Neural cell (in vitro differentiated cells): ENCODE measurements at regions not wholly inside any gene's neighbourhood (a gene's known extent, or its start where the extent isn't known, plus 50 kb on each side); places are given as distances from the start of the nearest gene placed in this dataset.

ENCODE experiments used
- H2AFZ ChIP-seq: fragments of 200-600, 300-800 bp; sonication (generic), shearing (Covaris generic); 2 replicates; pipeline ENCODE4 v1.6.0; 2014; ENCODE audit warnings: low read depth, mild to moderate bottlenecking, antibody characterized with exemption, low read length, moderate library complexity
- H3F3A ChIP-seq: fragments of 200-600 bp; shearing (Covaris generic); 2 replicates; pipeline ENCODE4 v1.6.1; 2016; ENCODE audit warnings: mild to moderate bottlenecking, moderate library complexity, mixed read lengths, antibody characterized with exemption, low read length; ENCODE audit not compliant: insufficient read depth, poor library complexity, severe bottlenecking
- H3K27ac ChIP-seq: fragments of 200-600, 300-800 bp; sonication (generic), shearing (Covaris generic); 2 replicates; pipeline ENCODE4 v1.5.1; 2014; ENCODE audit warnings: mild to moderate bottlenecking, low read length, moderate library complexity
- H3K27me3 ChIP-seq: fragments of 300-800, 200-600 bp; sonication (generic), shearing (Covaris generic); 2 replicates; pipeline ENCODE4 v1.6.0; 2014; ENCODE audit warnings: mild to moderate bottlenecking, low read depth, low read length, moderate library complexity; ENCODE audit not compliant: insufficient read depth
- H3K36me3 ChIP-seq: fragments of 300-800, 200-600 bp; sonication (generic), shearing (Covaris generic); 2 replicates; pipeline ENCODE4 v1.5.1; 2014; ENCODE audit warnings: mild to moderate bottlenecking, antibody characterized with exemption, low read length, moderate library complexity; ENCODE audit not compliant: insufficient read depth
- H3K4me2 ChIP-seq: fragments of 300-800, 200-600 bp; sonication (generic), shearing (Covaris generic); 2 replicates; pipeline ENCODE4 v1.6.0; 2014; ENCODE audit warnings: mild to moderate bottlenecking, low read length
- H3K4me3 ChIP-seq: fragments of 300-800, 200-600 bp; sonication (generic), shearing (Covaris generic); 2 replicates; pipeline ENCODE4 v1.5.1; 2014; ENCODE audit warnings: mild to moderate bottlenecking, low read length, moderate library complexity
- H3K79me2 ChIP-seq: fragments of 200-600 bp; shearing (Covaris generic); replicated peaks from 2 replicates; pipeline ENCODE4 v1.6.0; 2014; ENCODE audit warnings: mild to moderate bottlenecking, low read length, moderate library complexity; ENCODE audit not compliant: insufficient read depth
- H3K9ac ChIP-seq: fragments of 300-800, 200-600 bp; sonication (generic), shearing (Covaris generic); 2 replicates; pipeline ENCODE4 v1.6.1; 2016; ENCODE audit warnings: mild to moderate bottlenecking, low read length, mixed read lengths
- H3K9me2 ChIP-seq: fragments of 200-600 bp; shearing (Covaris generic); 2 replicates; pipeline ENCODE4 v1.6.1; 2016; ENCODE audit warnings: mild to moderate bottlenecking, low read length, mixed read lengths; ENCODE audit not compliant: insufficient read depth
- H3K9me3 ChIP-seq: fragments of 200-600, 300-800 bp; sonication (generic), shearing (Covaris generic); 2 replicates; pipeline ENCODE4 v1.6.1; 2016; ENCODE audit warnings: mild to moderate bottlenecking, mixed run types, low read length, moderate library complexity, mixed read lengths
- H4K20me1 ChIP-seq: fragments of 200-600 bp; shearing (Covaris generic); 2 replicates; pipeline ENCODE4 v1.6.1; 2016; ENCODE audit warnings: mild to moderate bottlenecking, mixed run types; ENCODE audit not compliant: insufficient read depth
- CTCF ChIP-seq: fragments of 450-650 bp; IDR thresholded peaks from 2 replicates; pipeline ENCODE4 v1.5.1; 2014; ENCODE audit warnings: antibody characterized with exemption, mild to moderate bottlenecking, moderate library complexity; ENCODE audit not compliant: poor library complexity, severe bottlenecking
- EP300 ChIP-seq: fragments of 450-650 bp; conservative IDR thresholded peaks from 2 replicates; pipeline ENCODE4 v1.6.1; 2014; ENCODE audit warnings: antibody characterized with exemption, mild to moderate bottlenecking, moderate library complexity; ENCODE audit not compliant: poor library complexity, severe bottlenecking
- EZH2 ChIP-seq: fragments of 200-600, 300-800 bp; shearing (Covaris generic), sonication (generic); IDR thresholded peaks from 2 replicates; pipeline ENCODE4 v1.6.1; 2014; ENCODE audit warnings: antibody characterized with exemption, low read length, borderline replicate concordance, mild to moderate bottlenecking; ENCODE audit not compliant: insufficient read depth, poor library complexity, severe bottlenecking
- MXI1 ChIP-seq: fragments of 450-650 bp; conservative IDR thresholded peaks from 2 replicates; pipeline ENCODE4 v1.6.1; 2014; ENCODE audit warnings: antibody characterized with exemption, mild to moderate bottlenecking; ENCODE audit not compliant: poor library complexity, severe bottlenecking
- POLR2AphosphoS5 ChIP-seq: IDR thresholded peaks from 2 replicates; pipeline ENCODE4 v1.6.1; 2012
- RAD21 ChIP-seq: fragments of 450-650 bp; conservative IDR thresholded peaks from 2 replicates; pipeline ENCODE4 v1.6.1; 2014; ENCODE audit warnings: antibody characterized with exemption, mild to moderate bottlenecking, moderate library complexity
- REST ChIP-seq: IDR thresholded peaks from 2 replicates; pipeline ENCODE4 v1.6.1; 2012; ENCODE audit warnings: borderline replicate concordance
- SMC3 ChIP-seq: fragments of 450-650 bp; conservative IDR thresholded peaks from 2 replicates; pipeline ENCODE4 v1.6.1; 2014; ENCODE audit warnings: antibody characterized with exemption, mild to moderate bottlenecking, moderate library complexity; ENCODE audit not compliant: poor library complexity
- TAF1 ChIP-seq: IDR thresholded peaks from 2 replicates; pipeline ENCODE4 v1.6.1; 2012; ENCODE audit warnings: low read depth

- H4K20me1 ChIP-seq, result no peaks in the 10 kb centered on the region
- H3K4me3 ChIP-seq, result no peak overlapping the region
- no peaks in the 10 kb centered on the region for H3K9me2 ChIP-seq
- no peak overlapping the region for H3K9ac ChIP-seq
- H3K9me3 ChIP-seq, result no peaks in the 10 kb centered on the region
- no peak overlapping the region for H2AFZ ChIP-seq
- H3F3A ChIP-seq, result no peaks in the 10 kb centered on the region
- H3K27ac ChIP-seq, result no peak overlapping the region
- H3K36me3 ChIP-seq, result no peaks in the 10 kb centered on the region
- no peaks in the 10 kb centered on the region for H3K79me2 ChIP-seq
- peaks cover 11% of the 10 kb centered on the region for H3K27me3 ChIP-seq
- no peak for TF ChIP-seq EP300
- no peak for TF ChIP-seq POLR2AphosphoS5
- TF ChIP-seq TAF1, result no peak
- TF ChIP-seq REST, result no peak
- no peak for TF ChIP-seq MXI1
- TF ChIP-seq CTCF, result no peak
- no peak for TF ChIP-seq EZH2
- no peak for TF ChIP-seq RAD21
- TF ChIP-seq SMC3, result no peak
- no peak overlapping the region for H3K4me2 ChIP-seq
Measured at GRCh38 chr10:14422431-14422830, 91.7 kb upstream of the FRMD4A start.

- no peaks in the 10 kb centered on the region for H3K9me3 ChIP-seq
Measured at GRCh38 chr10:14421941-14422340, 91.2 kb upstream of the FRMD4A start.

More at GRCh38 chr10:14421941-14422340, 91.2 kb upstream of the FRMD4A start:
- TF ChIP-seq EZH2 (no peak), RAD21 (no peak), EP300 (no peak), SMC3 (no peak), TAF1 (no peak), CTCF (no peak), REST (no peak), MXI1 (no peak), POLR2AphosphoS5 (no peak)
- H3K9ac ChIP-seq, result no peak overlapping the region
- H3K4me2 ChIP-seq, result no peak overlapping the region
- H3K79me2 ChIP-seq, result no peaks in the 10 kb centered on the region
- peaks cover 9% of the 10 kb centered on the region for H3K27me3 ChIP-seq
- H4K20me1 ChIP-seq, result no peaks in the 10 kb centered on the region
- no peaks in the 10 kb centered on the region for H3F3A ChIP-seq
- H3K27ac ChIP-seq, result no peak overlapping the region
- H3K36me3 ChIP-seq, result no peaks in the 10 kb centered on the region
- no peak overlapping the region for H2AFZ ChIP-seq
- no peak overlapping the region for H3K4me3 ChIP-seq
- no peaks in the 10 kb centered on the region for H3K9me2 ChIP-seq
